Sigmoid colon (tissue), 3 donors: ENCODE measurements at regions not wholly inside any gene's neighbourhood (a gene's known extent, or its start where the extent isn't known, plus 50 kb on each side); places are given as distances from the start of the nearest gene placed in this dataset.

Source experiments
- CTCF ChIP-seq, 4 experiments: fragments of 450-650 bp in 3 of 4; fragments of 200-600 bp in 1 of 4; IDR thresholded peaks; one replicate each; pipeline ENCODE4 v1.5.1; 2016 to 2019; ENCODE audit warnings: antibody characterized with exemption in 4 of 4, mild to moderate bottlenecking in 3 of 4, moderate library complexity in 2 of 4
- POLR2A ChIP-seq, 2 donors: fragments of 450-650 bp; IDR thresholded peaks; one replicate each; pipeline ENCODE4 v1.6.1; 2016; ENCODE audit warnings: antibody characterized with exemption in 2 of 2, mild to moderate bottlenecking in 2 of 2, moderate library complexity in 2 of 2

- TF ChIP-seq CTCF (IDR thresholded peaks at IDR 0.05) (no peak), POLR2A (IDR thresholded peaks at IDR 0.05) (no peak)
Measured at GRCh38 chrX:42943051-42943974, 165.3 kb upstream of the PPP1R2C start.
